Superior temporal gyrus (tissue), 1 donor: ENCODE measurements at regions not wholly inside any gene's neighbourhood (a gene's known extent, or its start where the extent isn't known, plus 50 kb on each side); places are given as distances from the start of the nearest gene placed in this dataset.
"Not testable (repeated sequence)": the region's sequence is repeated elsewhere in the genome, so short reads cannot be mapped to it uniquely, and the experiment has no call there.

Experiments used
- DNase-seq: peaks from one replicate; pipeline ENCODE4 v3.0.0-alpha.2; 2016; ENCODE audit errors: extremely low spot score

DNA sequence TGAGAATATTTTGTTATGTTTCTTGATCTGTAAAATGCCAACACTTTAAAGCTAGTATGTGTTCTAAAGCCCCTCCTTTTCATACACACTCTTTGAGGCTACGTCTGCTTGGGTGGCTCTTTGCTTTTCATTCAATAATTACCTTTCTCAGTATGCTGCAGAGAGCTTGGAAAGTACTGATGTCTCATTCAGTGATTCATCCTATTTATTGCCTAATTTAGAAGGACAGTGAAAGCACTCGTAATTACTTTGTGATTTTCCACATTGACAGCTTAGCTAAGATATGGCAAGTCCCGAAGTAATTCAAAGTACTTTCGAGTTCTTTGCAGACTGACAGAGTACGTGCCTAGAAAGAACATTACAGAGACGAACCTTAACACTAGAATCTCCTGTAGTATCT lies 57.2 kb downstream of the BMP15 start:
- DNase-seq, result no peak

GRCh38 chrX:50968871-50969635 lies 58.5 kb downstream of the BMP15 start:
- DNase-seq, result not testable (repeated sequence)

DNA sequence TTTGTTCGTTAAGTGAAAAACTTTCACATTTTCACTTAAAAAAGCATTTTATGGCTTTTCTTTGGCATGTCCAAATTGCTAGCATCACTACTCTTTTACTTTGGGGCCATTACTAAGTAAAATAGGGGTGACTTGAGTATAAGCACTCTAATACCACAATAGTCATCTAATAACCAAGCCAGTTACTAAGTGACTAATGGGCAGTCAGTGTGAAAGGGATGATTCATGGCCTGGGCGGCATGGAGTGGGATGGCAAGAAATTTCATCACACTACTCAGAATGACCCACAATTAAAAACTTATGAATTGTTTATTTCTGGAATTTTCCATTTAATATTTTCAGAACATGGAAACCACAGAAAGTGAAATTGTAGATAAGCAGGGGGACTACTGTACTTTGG lies 60.9 kb downstream of the BMP15 start:
- DNase-seq, result no peak

DNA sequence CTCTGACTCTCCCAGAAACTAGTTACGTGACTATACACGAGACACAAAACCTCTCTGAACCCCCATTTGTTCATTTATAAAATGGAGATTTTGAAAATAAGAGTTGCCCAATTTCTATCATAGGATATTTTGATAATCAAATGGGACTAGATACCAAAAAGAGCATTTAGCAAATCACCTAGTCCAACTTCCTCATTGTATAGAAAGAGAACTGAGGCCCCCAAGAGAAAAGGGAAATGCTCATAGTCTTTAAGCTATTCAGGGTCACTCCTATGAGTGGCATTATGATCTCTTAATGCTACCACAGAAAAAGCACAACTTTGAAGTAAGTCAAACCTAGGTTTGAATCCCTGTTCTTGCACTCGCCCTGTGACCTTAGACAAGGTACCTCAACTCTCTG lies 62.7 kb downstream of the BMP15 start:
- no peak for DNase-seq

GRCh38 chrX:50978920-50979682 lies 68.6 kb downstream of the BMP15 start:
- DNase-seq, result no peak

DNA sequence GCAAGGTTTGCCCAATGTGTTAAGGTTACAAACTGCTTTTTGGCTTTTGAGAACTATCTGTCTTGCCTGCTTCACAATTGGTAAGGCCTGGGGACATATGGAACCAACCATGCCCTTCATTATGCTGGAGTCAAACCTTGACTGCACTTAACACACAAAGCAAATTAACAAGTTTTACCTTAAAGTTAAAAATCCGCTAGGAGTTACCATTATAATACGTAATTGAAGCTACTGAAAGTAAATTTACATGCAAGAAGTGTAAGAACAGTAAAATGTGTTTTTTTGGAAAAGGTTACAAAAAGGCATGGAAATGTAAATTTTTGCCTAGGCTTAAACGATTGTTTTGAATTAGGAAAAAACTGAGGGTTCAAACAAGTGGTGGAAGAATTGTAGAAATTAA lies 69.7 kb downstream of the BMP15 start:
- DNase-seq, result no peak

GRCh38 chrX:50988649-50989048 lies 78.1 kb downstream of the BMP15 start:
- DNase-seq, result peak; percentile 64

GRCh38 chrX:50996930-50997329 lies 86.4 kb downstream of the BMP15 start:
- no peak for DNase-seq

GRCh38 chrX:51000384-51000783 lies 89.8 kb downstream of the BMP15 start:
- DNase-seq, result not testable (repeated sequence)

DNA sequence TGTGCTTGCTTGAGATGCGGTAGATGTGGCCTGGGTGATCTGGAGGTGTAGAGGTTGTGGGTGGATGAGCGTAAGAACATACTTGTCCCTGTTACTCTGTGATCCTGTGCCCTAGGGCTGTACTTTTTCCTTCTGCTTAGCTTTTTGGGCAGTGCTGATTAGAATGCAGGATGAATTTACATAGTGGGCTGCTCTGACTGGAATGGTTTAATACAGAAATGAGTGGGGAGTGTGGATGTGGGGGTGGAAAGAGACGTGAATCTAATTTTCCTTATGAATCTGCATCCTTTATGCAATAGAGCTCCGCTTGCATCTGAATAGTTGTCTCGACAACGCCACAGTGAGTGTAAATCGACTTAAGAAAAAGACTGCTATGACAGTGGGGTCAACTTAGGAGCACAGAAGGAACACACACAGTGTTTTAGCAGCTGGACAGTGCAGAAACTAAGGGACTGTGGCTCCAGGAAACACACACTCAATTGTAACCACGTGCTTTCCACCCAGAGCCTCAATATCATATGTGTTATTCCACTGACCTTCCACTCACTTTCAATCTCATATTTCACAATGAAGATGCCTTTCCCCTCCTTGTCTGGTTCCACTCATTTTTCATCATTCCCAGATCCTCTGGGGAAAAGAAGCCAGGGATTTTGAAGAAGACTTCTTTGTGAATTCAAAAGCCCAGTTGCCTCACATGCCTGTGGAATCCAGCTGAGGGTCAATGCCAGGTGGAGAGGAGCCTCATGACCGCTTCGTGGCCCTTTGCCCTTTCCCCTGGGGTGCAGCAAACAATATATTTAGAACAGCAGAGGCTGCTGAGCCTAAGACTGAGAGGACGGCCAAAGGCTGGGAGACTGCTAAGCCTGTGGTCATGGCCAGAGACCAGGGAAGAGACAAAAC lies 91.4 kb downstream of the BMP15 start:
- DNase-seq, result not testable (repeated sequence)

GRCh38 chrX:51006064-51006463 lies 95.5 kb downstream of the BMP15 start:
- no peak for DNase-seq

- DNase-seq, result no peak
These were observed 113.7 kb downstream of the BMP15 start for GRCh38 chrX:51024106-51024696.

DNA sequence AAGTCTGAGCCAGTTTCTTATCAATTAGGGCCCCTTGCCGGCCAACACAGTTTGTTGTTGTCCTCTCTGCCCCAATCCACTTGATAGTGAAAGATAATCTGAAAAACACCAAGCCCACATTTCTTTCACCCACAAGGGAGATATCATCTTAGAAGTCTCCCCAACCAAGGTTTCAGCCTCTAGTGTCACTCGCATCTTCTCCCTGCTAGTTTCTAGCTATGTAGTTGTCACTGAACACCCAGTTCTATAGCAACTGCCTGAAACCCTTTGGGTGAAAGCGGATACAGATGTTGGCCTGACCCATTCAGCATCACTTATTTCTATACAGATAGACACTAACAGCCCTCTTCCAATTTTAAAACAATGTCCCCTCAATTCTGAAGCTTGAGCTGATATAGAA lies 116.3 kb downstream of the BMP15 start:
- DNase-seq, result no peak

DNA sequence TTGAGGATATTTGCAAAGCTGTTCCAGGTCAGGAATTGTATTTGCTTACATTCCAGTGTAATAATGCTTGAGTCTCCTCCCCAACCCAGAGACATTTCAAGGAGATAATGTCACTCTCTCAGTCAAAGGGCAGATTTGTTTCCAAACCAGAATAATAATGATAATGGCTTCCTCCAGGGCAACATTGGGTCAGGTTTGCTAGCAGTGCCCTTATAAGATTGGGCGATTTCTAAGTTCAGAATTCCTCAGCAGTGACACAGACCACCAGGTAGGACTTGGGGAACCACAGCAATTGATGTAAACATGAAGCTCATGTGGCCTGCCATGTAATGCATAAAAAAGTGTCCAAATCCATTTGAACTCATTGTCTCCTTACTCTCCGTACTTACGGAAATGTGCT lies 125.2 kb downstream of the BMP15 start:
- no peak for DNase-seq

- no peak for DNase-seq
These were observed 137.4 kb downstream of the BMP15 start for GRCh38 chrX:51047950-51048349.

- DNase-seq, result no peak
These were observed 143.2 kb downstream of the BMP15 start for GRCh38 chrX:51053741-51054140.

DNA sequence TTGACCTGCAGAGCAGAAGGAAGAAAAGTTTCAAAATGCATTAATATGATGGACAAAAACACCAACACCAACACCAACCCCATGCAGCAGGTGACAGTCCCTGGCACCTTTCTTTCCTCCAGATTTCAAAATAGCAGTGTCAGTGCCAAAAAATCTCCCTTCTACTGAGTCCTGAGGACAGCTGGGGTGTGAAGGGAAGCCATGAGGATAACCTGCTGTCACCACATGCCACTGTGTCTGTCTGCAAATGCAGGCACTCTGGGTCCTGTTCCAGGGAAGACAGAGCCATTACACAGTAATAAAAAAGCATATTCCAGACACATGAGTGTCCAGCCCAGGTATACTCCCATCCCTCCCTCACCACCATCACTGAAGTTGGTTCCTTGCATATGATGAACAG lies 187.5 kb downstream of the BMP15 start:
- no peak for DNase-seq

DNA sequence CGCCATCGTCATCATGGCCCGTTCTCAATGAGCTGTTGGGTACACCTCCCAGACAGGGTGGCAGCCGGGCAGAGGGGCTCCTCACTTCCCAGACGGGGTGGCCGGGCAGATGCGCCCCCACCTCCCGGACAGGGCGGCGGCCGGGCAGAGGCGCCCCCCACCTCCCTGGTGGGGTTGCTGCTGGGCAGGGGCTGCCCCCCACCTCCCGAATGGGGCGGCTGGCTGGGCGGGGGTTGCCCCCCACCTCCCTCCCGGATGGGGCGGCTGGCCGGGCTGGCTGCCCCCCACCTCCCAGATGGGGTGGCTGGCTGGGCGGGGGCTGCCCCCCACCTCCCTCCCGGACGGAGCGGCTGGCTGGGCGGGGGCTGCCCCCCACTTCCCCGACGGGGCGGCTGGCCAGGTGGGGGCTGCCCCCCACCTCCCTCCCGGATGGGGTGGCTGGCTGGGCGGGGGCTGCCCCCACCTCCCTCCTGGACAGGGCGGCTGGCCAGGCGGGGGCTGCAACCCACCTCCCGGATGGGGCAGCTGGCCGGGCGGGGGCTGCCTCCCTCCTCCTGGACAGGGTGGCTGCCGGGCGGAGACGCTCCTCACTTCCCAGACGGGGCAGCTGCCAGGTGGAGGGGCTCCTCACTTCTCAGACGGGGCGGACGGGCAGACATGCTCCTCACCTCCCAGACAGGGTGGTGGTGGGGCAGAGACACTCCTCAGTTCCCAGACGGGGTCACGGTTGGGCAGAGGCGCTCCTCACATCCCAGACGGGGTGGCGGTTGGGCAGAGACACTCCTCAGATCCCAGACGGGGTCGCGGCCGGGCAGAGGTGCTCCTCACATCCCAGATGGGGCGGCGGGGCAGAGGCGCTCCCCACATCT lies 208.8 kb downstream of the BMP15 start:
- DNase-seq, result not testable (repeated sequence)

DNA sequence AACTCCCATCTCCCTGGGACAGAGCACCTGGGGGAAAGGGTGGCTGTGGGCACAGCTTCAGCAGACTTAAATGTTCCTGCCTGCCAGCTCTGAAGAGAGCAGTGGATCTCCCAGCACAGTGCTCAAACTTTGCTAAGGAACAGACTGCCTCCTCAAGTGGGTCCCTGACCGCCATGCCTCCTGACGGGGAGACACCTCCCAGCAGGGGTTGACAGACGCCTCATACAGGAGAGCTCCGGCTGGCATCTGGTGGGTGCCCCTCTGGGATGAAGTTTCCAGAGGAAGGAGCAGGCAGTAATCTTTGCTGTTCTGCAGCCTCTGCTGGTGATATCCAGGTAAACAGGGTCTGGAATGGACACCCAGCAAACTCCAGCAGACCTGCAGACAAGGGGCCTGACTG lies 206.9 kb upstream of the NUDT10 start:
- not testable (repeated sequence) for DNase-seq

- DNase-seq, result peak; percentile 18
These were observed 187.7 kb upstream of the NUDT10 start for GRCh38 chrX:51144828-51145442.
